ENCODE measurements at regions not wholly inside any gene's neighbourhood (a gene's known extent, or its start where the extent isn't known, plus 50 kb on each side); places are given as distances from the start of the nearest gene placed in this dataset.

DNA sequence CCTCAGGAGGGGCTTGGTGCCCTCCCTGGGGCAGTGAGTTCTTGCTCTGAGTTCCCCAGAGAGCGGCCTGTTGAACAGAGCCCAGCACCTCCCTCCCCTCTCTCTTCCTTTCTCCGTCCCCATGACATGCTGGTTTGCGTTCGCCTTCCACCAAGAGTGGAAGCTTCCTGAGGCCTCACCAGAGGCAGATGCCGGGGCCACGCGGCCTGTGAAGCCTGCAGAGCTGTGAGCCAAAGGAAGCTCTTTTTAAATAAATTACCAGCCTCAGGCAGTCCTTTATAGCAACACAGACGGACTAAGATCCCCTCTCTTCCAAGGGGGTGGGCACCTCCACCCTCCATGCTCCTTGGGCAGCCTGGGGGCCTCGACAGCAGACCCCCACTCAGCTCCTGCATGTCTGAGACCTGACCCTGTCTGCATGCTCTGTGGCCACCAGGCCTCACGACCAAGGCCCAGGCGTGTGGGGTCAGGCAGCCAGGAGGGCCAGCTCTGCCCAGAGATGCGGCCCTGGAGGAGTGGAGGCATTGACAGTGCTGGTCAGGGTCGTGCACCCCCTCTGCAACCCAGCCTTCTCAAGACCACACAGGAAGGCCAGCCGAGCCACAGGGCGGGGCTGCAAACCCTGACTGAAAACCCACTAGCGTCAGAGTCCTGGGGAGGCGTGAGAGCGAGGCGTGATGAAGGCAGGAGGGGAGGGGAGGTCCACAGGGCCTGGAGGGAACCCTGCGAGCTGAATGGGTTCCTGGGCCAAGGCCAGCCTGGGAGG, 54.6 kb upstream of the ADGRA1 start:
- H3K36me3 ChIP-seq (replicated peaks; ENCODE audit: insufficient read depth, low read depth) = no peaks in the 10 kb centered on the region
- no peaks in the 10 kb centered on the region for H3K79me2 ChIP-seq
- no peaks in the 10 kb centered on the region for H4K20me1 ChIP-seq (ENCODE audit: insufficient read depth, poor library complexity, severe bottlenecking)
- no peak for DNase-seq (ENCODE audit: low spot score)
- TF ChIP-seq EZH2 (IDR thresholded peaks at IDR 0.05; ENCODE audit: borderline replicate concordance) (no peak), EZH2phosphoT487 (IDR thresholded peaks at IDR 0.05; ENCODE audit: low read depth, severe bottlenecking, unreplicated experiment) (no peak), CTCF (IDR thresholded peaks at IDR 0.05; ENCODE audit: poor library complexity) (no peak)
- no peak overlapping the region for H3K4me2 ChIP-seq
- WGBS (ENCODE audit: low lambda C conversion rate, missing lambda C conversion rate) = 86% methylated on average over 20 of the region's 20 CpGs
- no peaks in the 10 kb centered on the region for H3K4me1 ChIP-seq (ENCODE audit: insufficient read depth)
- no peaks in the 10 kb centered on the region for H3K9me3 ChIP-seq (ENCODE audit: low read depth)
- no peak overlapping the region for H3K27ac ChIP-seq
- no peak overlapping the region for H3K4me3 ChIP-seq
- no peak overlapping the region for H2AFZ ChIP-seq
- H3K9me2 ChIP-seq (replicated peaks; ENCODE audit: insufficient read depth) = no peaks in the 10 kb centered on the region
- H3K27me3 ChIP-seq = peaks cover 13% of the 10 kb centered on the region

- Histone ChIP-seq H4K20me1 (ENCODE audit: insufficient read depth, poor library complexity, severe bottlenecking) (no peaks in the 10 kb centered on the region), H3K27ac (no peak overlapping the region), H3K27me3 (peaks cover 13% of the 10 kb centered on the region), H3K79me2 (no peaks in the 10 kb centered on the region), H3K36me3 (replicated peaks; ENCODE audit: insufficient read depth, low read depth) (no peaks in the 10 kb centered on the region), H3K9me2 (replicated peaks; ENCODE audit: insufficient read depth) (no peaks in the 10 kb centered on the region), H3K4me1 (ENCODE audit: insufficient read depth) (no peaks in the 10 kb centered on the region), H2AFZ (no peak overlapping the region), H3K9me3 (ENCODE audit: low read depth) (no peaks in the 10 kb centered on the region), H3K4me2 (no peak overlapping the region), H3K4me3 (no peak overlapping the region)
- TF ChIP-seq EZH2 (IDR thresholded peaks at IDR 0.05; ENCODE audit: borderline replicate concordance) = no peak
- no peak for TF ChIP-seq CTCF (IDR thresholded peaks at IDR 0.05; ENCODE audit: poor library complexity)
- no peak for TF ChIP-seq EZH2phosphoT487 (IDR thresholded peaks at IDR 0.05; ENCODE audit: low read depth, severe bottlenecking, unreplicated experiment)
- no peak for DNase-seq (ENCODE audit: low spot score)
- 97% methylated on average over 13 of the region's 13 CpGs for WGBS (ENCODE audit: low lambda C conversion rate, missing lambda C conversion rate)
Observed at GRCh38 chr10:133032231-133032630, 55.5 kb upstream of the ADGRA1 start.

GRCh38 chr10:133031541-133032125, 56.1 kb upstream of the ADGRA1 start:
- Histone ChIP-seq H3K9me2 (replicated peaks; ENCODE audit: insufficient read depth) (no peaks in the 10 kb centered on the region), H3K27me3 (peaks cover 13% of the 10 kb centered on the region), H2AFZ (no peak overlapping the region), H3K36me3 (replicated peaks; ENCODE audit: insufficient read depth, low read depth) (no peaks in the 10 kb centered on the region), H3K79me2 (no peaks in the 10 kb centered on the region), H3K4me2 (no peak overlapping the region), H3K4me1 (ENCODE audit: insufficient read depth) (no peaks in the 10 kb centered on the region), H3K9me3 (ENCODE audit: low read depth) (no peaks in the 10 kb centered on the region), H3K27ac (no peak overlapping the region), H4K20me1 (ENCODE audit: insufficient read depth, poor library complexity, severe bottlenecking) (no peaks in the 10 kb centered on the region), H3K4me3 (no peak overlapping the region)
- no peak for DNase-seq (ENCODE audit: low spot score)
- TF ChIP-seq CTCF (IDR thresholded peaks at IDR 0.05; ENCODE audit: poor library complexity) (no peak), EZH2phosphoT487 (IDR thresholded peaks at IDR 0.05; ENCODE audit: low read depth, severe bottlenecking, unreplicated experiment) (no peak), EZH2 (IDR thresholded peaks at IDR 0.05; ENCODE audit: borderline replicate concordance) (no peak)
- 92% methylated on average over 18 of the region's 19 CpGs for WGBS (ENCODE audit: low lambda C conversion rate, missing lambda C conversion rate)

All from hepatocyte (in vitro differentiated cells).